ENCODE measurements at regions not wholly inside any gene's neighbourhood (a gene's known extent, or its start where the extent isn't known, plus 50 kb on each side); places are given as distances from the start of the nearest gene placed in this dataset.

GRCh38 chr6:10166031-10166430 is 248.8 kb downstream of the TFAP2A start:
- ATAC-seq (ENCODE audit: insufficient read depth, low FRiP score) (no peak), DNase-seq (no peak)
- Histone ChIP-seq H3K9me3 (ENCODE audit: control insufficient read depth in 4 of 4, insufficient read depth in 3 of 4, low read length in 3 of 4) (peaks cover 0 to under 1% (median 0%) of the 10 kb centered on the region in 4 donors), H3K9ac (ENCODE audit: insufficient read depth in 1 of 2, low read length in 2 of 2) (no peak overlapping the region), H3K27me3 (ENCODE audit: control insufficient read depth in 3 of 3, insufficient read depth in 3 of 3, low read length in 2 of 3) (no peaks in the 10 kb centered on the region), H3K27ac (ENCODE audit: low read depth in 1 of 2, low read length in 1 of 2) (no peak overlapping the region), H3K36me3 (ENCODE audit: control insufficient read depth in 4 of 4, insufficient read depth in 4 of 4, low read length in 4 of 4) (no peaks in the 10 kb centered on the region), H3K4me3 (no peak overlapping the region), H3K4me1 (ENCODE audit: control insufficient read depth in 5 of 5, insufficient read depth in 5 of 5, low read length in 5 of 5) (peaks cover 0 to 4% (median 0%) of the 10 kb centered on the region in 5 donors)
- WGBS, 2 donors: 85 to 90% methylated on average over 5 of the region's 5 CpGs
- TF ChIP-seq CTCF (IDR thresholded peaks at IDR 0.05; ENCODE audit: control extremely low read depth, extremely low read depth): no peak

- 56 to 67% methylated on average over 14 of the region's 14 CpGs for WGBS, 2 donors
- H3K9ac ChIP-seq (ENCODE audit: insufficient read depth in 1 of 2, low read length in 2 of 2): no peak overlapping the region
- DNase-seq (peak; percentile 25 to 55 (median 53)), ATAC-seq (ENCODE audit: insufficient read depth, low FRiP score) (no peak)
- H3K4me1 ChIP-seq (ENCODE audit: control insufficient read depth in 5 of 5, insufficient read depth in 5 of 5, low read length in 5 of 5): peaks cover 0 to 4% (median 0%) of the 10 kb centered on the region in 5 donors
- no peak overlapping the region for H3K4me3 ChIP-seq
- H3K9me3 ChIP-seq (ENCODE audit: control insufficient read depth in 4 of 4, insufficient read depth in 3 of 4, low read length in 3 of 4): peaks cover 0 to 8% (median under 1%) of the 10 kb centered on the region in 4 donors
- H3K27ac ChIP-seq (ENCODE audit: low read depth in 1 of 2, low read length in 1 of 2): no peak overlapping the region
- no peak for TF ChIP-seq CTCF (IDR thresholded peaks at IDR 0.05; ENCODE audit: control extremely low read depth, extremely low read depth)
- H3K27me3 ChIP-seq (ENCODE audit: control insufficient read depth in 3 of 3, insufficient read depth in 3 of 3, low read length in 2 of 3): no peaks in the 10 kb centered on the region
- no peaks in the 10 kb centered on the region for H3K36me3 ChIP-seq (ENCODE audit: control insufficient read depth in 4 of 4, insufficient read depth in 4 of 4, low read length in 4 of 4)
These were observed 251.5 kb downstream of the TFAP2A start for GRCh38 chr6:10163203-10163962.

GRCh38 chr6:10156875-10157274 is 258.0 kb downstream of the TFAP2A start:
- DNase-seq (no peak), ATAC-seq (ENCODE audit: insufficient read depth, low FRiP score) (no peak)
- Histone ChIP-seq H3K4me1 (ENCODE audit: control insufficient read depth in 5 of 5, insufficient read depth in 5 of 5, low read length in 5 of 5) (no peaks in the 10 kb centered on the region), H3K9me3 (ENCODE audit: control insufficient read depth in 4 of 4, insufficient read depth in 3 of 4, low read length in 3 of 4) (peaks cover 0 to 8% (median 2%) of the 10 kb centered on the region in 4 donors), H3K27ac (ENCODE audit: low read depth in 1 of 2, low read length in 1 of 2) (no peak overlapping the region), H3K4me3 (no peak overlapping the region), H3K9ac (ENCODE audit: insufficient read depth in 1 of 2, low read length in 2 of 2) (no peak overlapping the region), H3K36me3 (ENCODE audit: control insufficient read depth in 4 of 4, insufficient read depth in 4 of 4, low read length in 4 of 4) (no peaks in the 10 kb centered on the region), H3K27me3 (ENCODE audit: control insufficient read depth in 3 of 3, insufficient read depth in 3 of 3, low read length in 2 of 3) (no peaks in the 10 kb centered on the region)
- WGBS, 2 donors: 90 to 91% methylated on average over 4 of the region's 4 CpGs
- no peak for TF ChIP-seq CTCF (IDR thresholded peaks at IDR 0.05; ENCODE audit: control extremely low read depth, extremely low read depth)
